ENCODE measurements at regions not wholly inside any gene's neighbourhood (a gene's known extent, or its start where the extent isn't known, plus 50 kb on each side); places are given as distances from the start of the nearest gene placed in this dataset.
"Not testable (repeated sequence)": the region's sequence is repeated elsewhere in the genome, so short reads cannot be mapped to it uniquely, and the experiment has no call there.

- no peak for DNase-seq
Measured at GRCh38 chr5:87598460-87598859, 185.7 kb upstream of the CCNH start.

GRCh38 chr5:87594566-87594965 is 181.8 kb upstream of the CCNH start:
- no peak for DNase-seq

- no peak for DNase-seq
Measured at GRCh38 chr5:87589587-87589986, 176.9 kb upstream of the CCNH start.

GRCh38 chr5:87588316-87588715 is 175.6 kb upstream of the CCNH start:
- DNase-seq = no peak

GRCh38 chr5:87583704-87584103 is 171.0 kb upstream of the CCNH start:
- not testable (repeated sequence) for DNase-seq

GRCh38 chr5:87582149-87582548 is 169.4 kb upstream of the CCNH start:
- no peak for DNase-seq

- no peak for DNase-seq
Measured at GRCh38 chr5:87581661-87582060, 168.9 kb upstream of the CCNH start.

- no peak for DNase-seq
Measured at GRCh38 chr5:87579678-87580077, 166.9 kb upstream of the CCNH start.

- no peak for DNase-seq
Measured at GRCh38 chr5:87576867-87577266, 164.1 kb upstream of the CCNH start.

GRCh38 chr5:87576306-87576705 is 163.6 kb upstream of the CCNH start:
- DNase-seq = not testable (repeated sequence)

- no peak for DNase-seq
Measured at GRCh38 chr5:87574106-87574505, 161.4 kb upstream of the CCNH start.

- no peak for DNase-seq
Measured at GRCh38 chr5:87572611-87573010, 159.9 kb upstream of the CCNH start.

- no peak for DNase-seq
Measured at GRCh38 chr5:87572090-87572489, 159.4 kb upstream of the CCNH start.

GRCh38 chr5:87570366-87570765 is 157.6 kb upstream of the CCNH start:
- DNase-seq = no peak

- no peak for DNase-seq
Measured at GRCh38 chr5:87562068-87562467, 149.3 kb upstream of the CCNH start.

GRCh38 chr5:87560528-87560927 is 147.8 kb upstream of the CCNH start:
- no peak for DNase-seq

- DNase-seq = peak; percentile 7
Measured at GRCh38 chr5:87551911-87552310, 139.2 kb upstream of the CCNH start.

GRCh38 chr5:87541676-87542075 is 128.9 kb upstream of the CCNH start:
- no peak for DNase-seq

GRCh38 chr5:87541033-87541432 is 128.3 kb upstream of the CCNH start:
- DNase-seq = peak; percentile 69

- DNase-seq = no peak
Measured at GRCh38 chr5:87539839-87540238, 127.1 kb upstream of the CCNH start.

- DNase-seq = no peak
Measured at GRCh38 chr5:87536365-87536764, 123.6 kb upstream of the CCNH start.

- no peak for DNase-seq
Measured at GRCh38 chr5:87535706-87536105, 123.0 kb upstream of the CCNH start.

GRCh38 chr5:87529486-87530076 is 116.9 kb upstream of the CCNH start:
- DNase-seq = no peak

GRCh38 chr5:87526131-87526530 is 113.4 kb upstream of the CCNH start:
- peak; percentile 58 for DNase-seq

- DNase-seq = no peak
Measured at GRCh38 chr5:87524217-87524616, 111.5 kb upstream of the CCNH start.

GRCh38 chr5:87511778-87512177 is 99.0 kb upstream of the CCNH start:
- not testable (repeated sequence) for DNase-seq

All from eye (tissue), 1 donor.